Keratinocyte (primary cell): ENCODE measurements at regions not wholly inside any gene's neighbourhood (a gene's known extent, or its start where the extent isn't known, plus 50 kb on each side); places are given as distances from the start of the nearest gene placed in this dataset.

ENCODE experiments used
- DNase-seq: peaks from one replicate; pipeline ENCODE4 v3.0.0-alpha.2; 2011; ENCODE audit warnings: low read depth, missing footprints, low spot score
- FAIRE-seq: peaks from 2 replicates; lab custom pipeline; 2011; peaks lifted over from hg19 to GRCh38; lab: Jason Lieb, UNC
- H2AFZ ChIP-seq: 2 replicates; pipeline ENCODE4 v1.6.0; 2012; ENCODE audit warnings: low read length, control low read depth, inconsistent platforms; ENCODE audit not compliant: control insufficient read depth
- H3K27ac ChIP-seq: 2 replicates; pipeline ENCODE4 v1.5.1; 2011; ENCODE audit warnings: low read length; ENCODE audit not compliant: control insufficient read depth, insufficient read depth
- H3K27me3 ChIP-seq: 3 replicates; pipeline ENCODE4 v1.6.0; 2011; ENCODE audit warnings: low read length; ENCODE audit not compliant: control insufficient read depth, insufficient read depth; ENCODE audit errors: extremely low read depth
- H3K36me3 ChIP-seq, 2 experiments: 2 replicates in 1 of 2; 3 replicates in 1 of 2; pipeline ENCODE4 v1.5.1; 2011; ENCODE audit warnings: low read length in 2 of 2, mild to moderate bottlenecking in 1 of 2; ENCODE audit not compliant: control insufficient read depth in 2 of 2, insufficient read depth in 2 of 2; ENCODE audit errors: extremely low read depth in 1 of 2
- H3K4me1 ChIP-seq: 3 replicates; pipeline ENCODE4 v1.5.1; 2011; ENCODE audit warnings: low read length; ENCODE audit not compliant: control insufficient read depth, insufficient read depth; ENCODE audit errors: extremely low read depth
- H3K4me2 ChIP-seq: 3 replicates; pipeline ENCODE4 v1.6.0; 2011; ENCODE audit warnings: low read depth, low read length; ENCODE audit not compliant: control insufficient read depth, insufficient read depth; ENCODE audit errors: extremely low read depth
- H3K4me3 ChIP-seq, 3 experiments: fragments of 200-600 bp in 1 of 3; sonication (generic) in 1 of 3; 2 replicates in 2 of 3; 3 replicates in 1 of 3; pipeline ENCODE4 v1.5.1; 2011 to 2016; ENCODE audit warnings: low read length in 3 of 3, mild to moderate bottlenecking in 3 of 3, control low read depth in 2 of 3, inconsistent platforms in 1 of 3, low read depth in 1 of 3, mixed read lengths in 1 of 3, mixed run types in 1 of 3, moderate library complexity in 1 of 3; ENCODE audit not compliant: control insufficient read depth in 2 of 3, insufficient read depth in 2 of 3; ENCODE audit errors: extremely low read depth in 1 of 3
- H3K79me2 ChIP-seq: 2 replicates; pipeline ENCODE4 v1.6.0; 2012; ENCODE audit warnings: low read length; ENCODE audit not compliant: control insufficient read depth, insufficient read depth
- H3K9ac ChIP-seq: 3 replicates; pipeline ENCODE4 v1.6.0; 2011; ENCODE audit warnings: low read length; ENCODE audit not compliant: control insufficient read depth, insufficient read depth; ENCODE audit errors: extremely low read depth
- H3K9me1 ChIP-seq: 3 replicates; pipeline ENCODE4 v1.6.0; 2011; ENCODE audit warnings: low read length; ENCODE audit not compliant: control insufficient read depth, insufficient read depth; ENCODE audit errors: extremely low read depth
- H3K9me3 ChIP-seq: 2 replicates; pipeline ENCODE4 v1.5.1; 2012; ENCODE audit warnings: low read depth, low read length; ENCODE audit not compliant: control insufficient read depth
- H4K20me1 ChIP-seq: 3 replicates; pipeline ENCODE4 v1.6.0; 2011; ENCODE audit warnings: low read length; ENCODE audit not compliant: control insufficient read depth, insufficient read depth; ENCODE audit errors: extremely low read depth
- EZH2 ChIP-seq: IDR thresholded peaks from one replicate; pipeline ENCODE4 v1.6.1; 2012; ENCODE audit warnings: inconsistent platforms, mild to moderate bottlenecking, low read length, moderate library complexity
- dilution Hi-C: fragments of 300-500 bp; cut with MboI; formaldehyde crosslinking; loops from one replicate; pipeline ENCODE4 v1.7.0; 2020; ENCODE audit warnings: low sequenced_read_pairs; ENCODE audit not compliant: extremely low pct_ligation_motif_present
- TF ChIP-seq, protein P1 (sequence below), 3 experiments: IDR thresholded peaks in 1 of 3; conservative IDR thresholded peaks in 1 of 3; optimal IDR thresholded peaks in 1 of 3; 2 replicates in 2 of 3; 3 replicates in 1 of 3; pipeline versions ENCODE3 to v1.5.1; 2011; ENCODE audit warnings: low read length in 3 of 3, mild to moderate bottlenecking in 3 of 3, moderate library complexity in 2 of 3, control low read depth in 1 of 3, inconsistent platforms in 1 of 3; ENCODE audit not compliant: insufficient read depth in 2 of 3; ENCODE audit errors: extremely low read depth in 1 of 3

DNA sequence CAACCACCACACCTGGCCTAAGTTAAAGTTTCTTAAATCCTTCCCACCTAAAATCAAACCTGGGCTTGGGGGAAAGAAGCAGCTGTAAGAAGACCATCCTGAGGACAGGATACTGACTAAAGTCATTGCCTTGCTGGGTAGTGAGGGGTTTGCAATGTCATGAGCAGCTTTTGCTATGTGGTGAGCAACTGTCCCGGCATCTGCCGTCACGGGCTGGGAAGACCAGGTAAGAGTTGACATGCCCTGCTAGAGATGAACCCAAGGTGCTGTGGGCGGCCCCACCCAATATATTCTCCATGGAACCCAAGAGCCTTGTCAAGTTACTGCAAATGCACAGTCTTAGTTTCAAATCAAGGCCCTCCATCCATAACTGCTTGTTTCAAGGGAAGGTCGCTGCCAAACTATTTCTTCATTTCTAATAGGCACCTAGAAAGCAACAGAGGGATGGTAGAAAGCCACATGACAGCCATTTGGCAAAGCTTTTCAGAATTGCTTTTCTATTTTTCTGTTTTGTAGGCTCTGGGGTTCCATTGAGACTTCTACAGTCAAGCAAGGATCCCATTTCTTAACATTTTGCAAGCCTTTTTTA, 357.8 kb upstream of the JARID2 start:
- no peak overlapping the region for H3K27ac ChIP-seq
- no peak overlapping the region for H3K4me3 ChIP-seq
- dilution Hi-C loops = no loop called here
- no peak for FAIRE-seq
- H3K4me1 ChIP-seq = peaks cover 10% of the 10 kb centered on the region
- H3K36me3 ChIP-seq = no peaks in the 10 kb centered on the region
- H3K9me1 ChIP-seq = no peaks in the 10 kb centered on the region
- DNase-seq = no peak
- no peaks in the 10 kb centered on the region for H3K9me3 ChIP-seq
- H3K27me3 ChIP-seq = no peaks in the 10 kb centered on the region
- H3K4me2 ChIP-seq = no peak overlapping the region
- H4K20me1 ChIP-seq = no peaks in the 10 kb centered on the region
- TF ChIP-seq EZH2 = no peak
- TF ChIP-seq, protein P1, sequence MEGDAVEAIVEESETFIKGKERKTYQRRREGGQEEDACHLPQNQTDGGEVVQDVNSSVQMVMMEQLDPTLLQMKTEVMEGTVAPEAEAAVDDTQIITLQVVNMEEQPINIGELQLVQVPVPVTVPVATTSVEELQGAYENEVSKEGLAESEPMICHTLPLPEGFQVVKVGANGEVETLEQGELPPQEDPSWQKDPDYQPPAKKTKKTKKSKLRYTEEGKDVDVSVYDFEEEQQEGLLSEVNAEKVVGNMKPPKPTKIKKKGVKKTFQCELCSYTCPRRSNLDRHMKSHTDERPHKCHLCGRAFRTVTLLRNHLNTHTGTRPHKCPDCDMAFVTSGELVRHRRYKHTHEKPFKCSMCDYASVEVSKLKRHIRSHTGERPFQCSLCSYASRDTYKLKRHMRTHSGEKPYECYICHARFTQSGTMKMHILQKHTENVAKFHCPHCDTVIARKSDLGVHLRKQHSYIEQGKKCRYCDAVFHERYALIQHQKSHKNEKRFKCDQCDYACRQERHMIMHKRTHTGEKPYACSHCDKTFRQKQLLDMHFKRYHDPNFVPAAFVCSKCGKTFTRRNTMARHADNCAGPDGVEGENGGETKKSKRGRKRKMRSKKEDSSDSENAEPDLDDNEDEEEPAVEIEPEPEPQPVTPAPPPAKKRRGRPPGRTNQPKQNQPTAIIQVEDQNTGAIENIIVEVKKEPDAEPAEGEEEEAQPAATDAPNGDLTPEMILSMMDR (optimal IDR thresholded peaks at IDR 0.05 in 1 of 3, IDR thresholded peaks at IDR 0.05 in 1 of 3, conservative IDR thresholded peaks at IDR 0.05 in 1 of 3; ENCODE audit: extremely low read depth in 1 of 3, insufficient read depth in 2 of 3, low read length in 3 of 3) = no peak
- no peak overlapping the region for H2AFZ ChIP-seq
- no peak overlapping the region for H3K9ac ChIP-seq
- no peaks in the 10 kb centered on the region for H3K79me2 ChIP-seq

DNA sequence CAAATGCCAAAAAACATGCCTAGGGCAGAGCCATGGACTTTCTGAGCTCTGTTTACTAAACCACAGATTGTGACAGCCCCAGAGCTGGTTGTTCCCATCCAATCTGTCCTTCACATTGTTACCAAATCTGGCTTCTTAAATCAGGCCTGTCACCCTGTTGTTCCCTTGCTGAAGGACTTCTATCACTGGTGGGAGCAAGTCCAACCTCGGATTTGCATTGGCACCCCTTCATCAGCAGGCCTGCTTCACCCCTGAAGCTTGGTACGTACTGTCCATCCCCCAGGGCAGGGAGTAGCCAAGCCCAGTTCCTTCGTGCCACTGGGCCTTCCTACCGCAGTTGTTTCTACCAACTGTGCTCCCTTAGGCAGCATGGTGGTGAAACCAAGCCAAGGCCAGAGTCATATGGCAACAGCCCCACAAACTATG, 357.3 kb upstream of the JARID2 start:
- H3K9me1 ChIP-seq = no peaks in the 10 kb centered on the region
- H4K20me1 ChIP-seq = no peaks in the 10 kb centered on the region
- dilution Hi-C loops = no loop called here
- H3K9ac ChIP-seq = no peak overlapping the region
- DNase-seq (no peak), FAIRE-seq (no peak)
- no peak overlapping the region for H3K4me3 ChIP-seq
- H3K79me2 ChIP-seq = no peaks in the 10 kb centered on the region
- no peak for TF ChIP-seq EZH2
- no peaks in the 10 kb centered on the region for H3K36me3 ChIP-seq
- no peaks in the 10 kb centered on the region for H3K9me3 ChIP-seq
- no peak overlapping the region for H3K4me2 ChIP-seq
- no peak overlapping the region for H3K27ac ChIP-seq
- H3K4me1 ChIP-seq = peaks cover 10% of the 10 kb centered on the region
- H2AFZ ChIP-seq = no peak overlapping the region
- no peaks in the 10 kb centered on the region for H3K27me3 ChIP-seq

DNA sequence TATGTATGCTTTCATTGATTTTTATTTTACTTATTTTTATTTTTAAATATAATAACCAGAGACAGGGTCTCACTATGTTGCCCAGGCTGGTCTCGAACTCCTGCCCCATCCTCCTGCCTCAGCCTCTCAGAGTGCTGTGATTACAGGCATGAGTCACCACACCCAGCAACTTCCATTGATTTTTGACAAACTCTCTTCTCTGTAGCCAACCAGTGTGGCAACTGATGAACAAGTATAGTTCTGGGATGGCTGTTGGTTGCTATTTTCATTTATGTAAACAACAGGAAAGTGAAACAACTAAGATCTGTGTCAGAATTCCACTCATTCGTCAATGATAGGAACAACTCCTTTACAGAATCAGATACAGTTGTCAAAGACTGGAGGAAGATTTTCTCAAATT, 356.7 kb upstream of the JARID2 start:
- no peak overlapping the region for H3K9ac ChIP-seq
- H3K4me2 ChIP-seq = no peak overlapping the region
- no peaks in the 10 kb centered on the region for H3K36me3 ChIP-seq
- no peaks in the 10 kb centered on the region for H3K79me2 ChIP-seq
- H3K9me3 ChIP-seq = no peaks in the 10 kb centered on the region
- H2AFZ ChIP-seq = no peak overlapping the region
- DNase-seq (no peak), FAIRE-seq (no peak)
- TF ChIP-seq, protein P1 (optimal IDR thresholded peaks at IDR 0.05 in 1 of 3, IDR thresholded peaks at IDR 0.05 in 1 of 3, conservative IDR thresholded peaks at IDR 0.05 in 1 of 3; ENCODE audit: extremely low read depth in 1 of 3, insufficient read depth in 2 of 3, low read length in 3 of 3) = no peak
- TF ChIP-seq EZH2 = no peak
- H3K27me3 ChIP-seq = no peaks in the 10 kb centered on the region
- H4K20me1 ChIP-seq = no peaks in the 10 kb centered on the region
- no peaks in the 10 kb centered on the region for H3K9me1 ChIP-seq
- H3K4me3 ChIP-seq = no peak overlapping the region
- H3K4me1 ChIP-seq = peaks cover 10% of the 10 kb centered on the region
- no peak overlapping the region for H3K27ac ChIP-seq
- dilution Hi-C loops = no loop called here
